ENCODE measurements at regions not wholly inside any gene's neighbourhood (a gene's known extent, or its start where the extent isn't known, plus 50 kb on each side); places are given as distances from the start of the nearest gene placed in this dataset.

DNA sequence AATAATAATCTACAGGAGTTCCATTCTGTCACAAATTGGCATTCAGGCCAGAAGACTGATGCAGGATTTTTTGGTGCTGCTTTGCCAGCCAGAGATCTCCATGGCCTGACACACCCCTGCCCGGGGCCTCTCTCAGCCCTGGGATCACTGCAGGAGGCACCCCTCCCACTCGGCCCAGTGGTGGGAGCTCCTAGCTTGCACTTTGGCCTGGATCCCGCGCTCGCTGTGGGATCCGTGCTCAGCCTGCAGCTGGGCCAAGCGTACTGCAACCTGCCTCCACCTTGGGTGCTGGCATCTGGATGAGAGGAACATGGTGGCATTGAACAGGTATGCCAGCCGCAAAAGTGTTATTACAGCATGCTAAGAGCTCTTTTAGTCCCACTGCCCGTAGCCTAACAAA is 656.7 kb upstream of the CCDC54 start:
- TF ChIP-seq TAF1 (IDR thresholded peaks at IDR 0.05; ENCODE audit: low read depth, low read length) (no peak), POLR2A (IDR thresholded peaks at IDR 0.05; ENCODE audit: low read depth, low read length) (no peak), POLR2AphosphoS5 (IDR thresholded peaks at IDR 0.05; ENCODE audit: low read depth, low read length) (no peak), PAX5 (IDR thresholded peaks at IDR 0.05; ENCODE audit: insufficient read depth, low read length, severe bottlenecking) (no peak)

Data from GM12891 (cell line).